ENCODE measurements at regions not wholly inside any gene's neighbourhood (a gene's known extent, or its start where the extent isn't known, plus 50 kb on each side); places are given as distances from the start of the nearest gene placed in this dataset.

GRCh38 chr20:23231561-23232218, 118.9 kb upstream of the NXT1 start:
- DNase-seq: no peak

GRCh38 chr20:23230766-23231385, 119.7 kb upstream of the NXT1 start:
- DNase-seq: no peak

- no peak for DNase-seq
Observed at GRCh38 chr20:23229989-23230388, 120.6 kb upstream of the NXT1 start.

GRCh38 chr20:23228912-23229311, 121.7 kb upstream of the NXT1 start:
- DNase-seq: no peak

- DNase-seq: no peak
Observed at GRCh38 chr20:23227976-23228375, 122.6 kb upstream of the NXT1 start.

GRCh38 chr20:23227274-23227673, 123.3 kb upstream of the NXT1 start:
- no peak for DNase-seq

- DNase-seq: no peak
Observed at GRCh38 chr20:23226612-23227265, 123.9 kb upstream of the NXT1 start.

GRCh38 chr20:23225407-23226060, 125.1 kb upstream of the NXT1 start:
- no peak for DNase-seq

GRCh38 chr20:23224806-23225205, 125.8 kb upstream of the NXT1 start:
- no peak for DNase-seq

- DNase-seq: no peak
Observed at GRCh38 chr20:23223908-23224580, 126.5 kb upstream of the NXT1 start.

GRCh38 chr20:23222531-23223200, 127.9 kb upstream of the NXT1 start:
- no peak for DNase-seq

GRCh38 chr20:23217023-23217422, 130.9 kb upstream of the CD93 start:
- no peak for DNase-seq

- DNase-seq: no peak
Observed at GRCh38 chr20:23215344-23215995, 129.3 kb upstream of the CD93 start.

- DNase-seq: no peak
Observed at GRCh38 chr20:23214903-23215302, 128.8 kb upstream of the CD93 start.

GRCh38 chr20:23212464-23212995, 126.4 kb upstream of the CD93 start:
- no peak for DNase-seq

- no peak for DNase-seq
Observed at GRCh38 chr20:23212011-23212410, 125.9 kb upstream of the CD93 start.

- no peak for DNase-seq
Observed at GRCh38 chr20:23211164-23211563, 125.0 kb upstream of the CD93 start.

GRCh38 chr20:23207826-23208540, 121.9 kb upstream of the CD93 start:
- no peak for DNase-seq

- no peak for DNase-seq
Observed at GRCh38 chr20:23206995-23207394, 120.9 kb upstream of the CD93 start.

GRCh38 chr20:23206061-23206460, 119.9 kb upstream of the CD93 start:
- DNase-seq: no peak

Measured in muscle of arm (tissue), 1 donor.